ENCODE measurements at regions not wholly inside any gene's neighbourhood (a gene's known extent, or its start where the extent isn't known, plus 50 kb on each side); places are given as distances from the start of the nearest gene placed in this dataset.

DNA sequence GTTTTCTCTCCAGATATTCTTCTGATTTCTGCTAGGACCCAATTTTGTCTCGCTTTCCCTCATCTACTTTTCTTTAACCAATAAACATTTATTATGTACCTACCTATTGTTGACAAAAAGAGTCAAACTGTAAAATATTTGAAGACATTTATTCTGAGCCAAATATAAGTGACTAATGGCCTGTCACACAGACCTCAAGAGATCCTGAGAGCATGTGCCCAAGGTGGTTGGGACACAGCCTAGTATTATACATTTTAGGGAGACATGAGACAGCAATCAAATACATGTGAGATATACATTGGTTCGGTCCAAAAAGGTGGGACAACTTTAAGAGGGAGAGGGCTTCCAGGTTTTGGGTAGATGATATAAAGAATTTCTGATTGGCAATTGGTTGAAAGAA lies 191.8 kb downstream of the NXNL2 start:
- Histone ChIP-seq H3K27ac (ENCODE audit: low read length in 2 of 2) (no peak overlapping the region), H3K27me3 (replicated peaks in 1 of 4; ENCODE audit: control extremely low read depth in 1 of 4, control insufficient read depth in 3 of 4, insufficient read depth in 4 of 4, low read length in 3 of 4) (no peaks in the 10 kb centered on the region), H3K9ac (ENCODE audit: low read length) (no peak overlapping the region), H3K4me1 (ENCODE audit: control insufficient read depth in 2 of 2, insufficient read depth in 2 of 2, low read length in 2 of 2) (no peaks in the 10 kb centered on the region), H3K9me3 (ENCODE audit: control extremely low read depth in 1 of 3, control insufficient read depth in 2 of 3, insufficient read depth in 1 of 3, low read length in 2 of 3) (no peaks in the 10 kb centered on the region), H4K20me1 (ENCODE audit: control insufficient read depth, insufficient read depth, low read length, poor library complexity, severe bottlenecking) (no peaks in the 10 kb centered on the region), H3K36me3 (replicated peaks in 1 of 2; ENCODE audit: control extremely low read depth in 1 of 2, control insufficient read depth in 1 of 2, extremely low read depth in 1 of 2, insufficient read depth in 2 of 2, low read length in 1 of 2) (no peaks in the 10 kb centered on the region), H3K4me3 (ENCODE audit: control extremely low read depth in 1 of 5, extremely low read depth in 1 of 5, insufficient read depth in 1 of 5, low read depth in 2 of 5, low read length in 4 of 5) (no peak overlapping the region), H2AFZ (ENCODE audit: insufficient read depth, low read depth, low read length, poor library complexity, severe bottlenecking) (no peak overlapping the region), H3K4me2 (replicated peaks; ENCODE audit: low read depth, low read length, poor library complexity, severe bottlenecking) (no peak overlapping the region), H3K79me2 (ENCODE audit: control insufficient read depth, insufficient read depth, low read length) (no peaks in the 10 kb centered on the region)
- DNase-seq (no peak), ATAC-seq (ENCODE audit: low read depth) (no peak)
- H3K4me3 Mint-ChIP-seq: no peak overlapping the region
- peaks cover 3% of the 10 kb centered on the region for H3K27me3 Mint-ChIP-seq
- no peaks in the 10 kb centered on the region for H3K4me1 Mint-ChIP-seq
- intact Hi-C loops (cut with micrococcal nuclease): no loop called here
- 100% methylated on average over 1 of the region's 2 CpGs for WGBS (ENCODE audit: insufficient coverage)
- TF ChIP-seq, protein P1, sequence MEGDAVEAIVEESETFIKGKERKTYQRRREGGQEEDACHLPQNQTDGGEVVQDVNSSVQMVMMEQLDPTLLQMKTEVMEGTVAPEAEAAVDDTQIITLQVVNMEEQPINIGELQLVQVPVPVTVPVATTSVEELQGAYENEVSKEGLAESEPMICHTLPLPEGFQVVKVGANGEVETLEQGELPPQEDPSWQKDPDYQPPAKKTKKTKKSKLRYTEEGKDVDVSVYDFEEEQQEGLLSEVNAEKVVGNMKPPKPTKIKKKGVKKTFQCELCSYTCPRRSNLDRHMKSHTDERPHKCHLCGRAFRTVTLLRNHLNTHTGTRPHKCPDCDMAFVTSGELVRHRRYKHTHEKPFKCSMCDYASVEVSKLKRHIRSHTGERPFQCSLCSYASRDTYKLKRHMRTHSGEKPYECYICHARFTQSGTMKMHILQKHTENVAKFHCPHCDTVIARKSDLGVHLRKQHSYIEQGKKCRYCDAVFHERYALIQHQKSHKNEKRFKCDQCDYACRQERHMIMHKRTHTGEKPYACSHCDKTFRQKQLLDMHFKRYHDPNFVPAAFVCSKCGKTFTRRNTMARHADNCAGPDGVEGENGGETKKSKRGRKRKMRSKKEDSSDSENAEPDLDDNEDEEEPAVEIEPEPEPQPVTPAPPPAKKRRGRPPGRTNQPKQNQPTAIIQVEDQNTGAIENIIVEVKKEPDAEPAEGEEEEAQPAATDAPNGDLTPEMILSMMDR (IDR thresholded peaks at IDR 0.05): no peak
- TF ChIP-seq EZH2 (IDR thresholded peaks at IDR 0.05; ENCODE audit: borderline replicate concordance, insufficient read depth, low read depth, low read length, poor library complexity, severe bottlenecking): no peak
- POLR2A ChIA-PET: no interaction called here
- H3K9me3 Mint-ChIP-seq (ENCODE audit: insufficient read depth): peaks cover 5% of the 10 kb centered on the region
- CTCF ChIA-PET: no interaction called here
- no peak overlapping the region for H3K27ac Mint-ChIP-seq

DNA sequence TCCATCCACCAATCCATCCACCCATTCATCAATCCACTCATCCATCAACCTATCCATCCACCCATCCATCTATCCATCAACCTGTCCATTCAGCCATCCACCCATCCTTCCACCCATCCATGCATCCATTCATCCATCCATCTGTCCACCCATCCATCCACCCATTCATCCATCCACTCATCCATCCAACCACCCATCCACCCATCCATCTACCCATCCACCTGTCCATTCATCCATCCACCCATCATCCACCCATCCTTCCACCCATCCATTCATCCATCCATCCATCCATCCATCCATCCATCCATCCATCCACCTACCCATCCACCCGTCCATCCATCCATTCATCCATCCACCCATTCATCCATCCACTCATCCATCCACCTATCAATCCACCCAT lies 195.8 kb downstream of the NXNL2 start:
- H3K27me3 Mint-ChIP-seq: peaks cover 5% of the 10 kb centered on the region
- CTCF ChIA-PET: no interaction called here
- Histone ChIP-seq H3K4me2 (replicated peaks; ENCODE audit: low read depth, low read length, poor library complexity, severe bottlenecking) (no peak overlapping the region), H3K79me2 (ENCODE audit: control insufficient read depth, insufficient read depth, low read length) (no peaks in the 10 kb centered on the region), H3K4me1 (ENCODE audit: control insufficient read depth in 2 of 2, insufficient read depth in 2 of 2, low read length in 2 of 2) (no peaks in the 10 kb centered on the region), H3K36me3 (replicated peaks in 1 of 2; ENCODE audit: control extremely low read depth in 1 of 2, control insufficient read depth in 1 of 2, extremely low read depth in 1 of 2, insufficient read depth in 2 of 2, low read length in 1 of 2) (no peaks in the 10 kb centered on the region), H2AFZ (ENCODE audit: insufficient read depth, low read depth, low read length, poor library complexity, severe bottlenecking) (no peak overlapping the region), H3K27ac (ENCODE audit: low read length in 2 of 2) (no peak overlapping the region), H3K9me3 (ENCODE audit: control extremely low read depth in 1 of 3, control insufficient read depth in 2 of 3, insufficient read depth in 1 of 3, low read length in 2 of 3) (no peaks in the 10 kb centered on the region), H3K9ac (ENCODE audit: low read length) (no peak overlapping the region), H4K20me1 (ENCODE audit: control insufficient read depth, insufficient read depth, low read length, poor library complexity, severe bottlenecking) (no peaks in the 10 kb centered on the region), H3K4me3 (ENCODE audit: control extremely low read depth in 1 of 5, extremely low read depth in 1 of 5, insufficient read depth in 1 of 5, low read depth in 2 of 5, low read length in 4 of 5) (no peak overlapping the region), H3K27me3 (replicated peaks in 1 of 4; ENCODE audit: control extremely low read depth in 1 of 4, control insufficient read depth in 3 of 4, insufficient read depth in 4 of 4, low read length in 3 of 4) (peaks cover 0 to 5% (median 0%) of the 10 kb centered on the region in 4 experiments)
- no peak overlapping the region for H3K4me3 Mint-ChIP-seq
- no peak overlapping the region for H3K27ac Mint-ChIP-seq
- TF ChIP-seq EZH2 (IDR thresholded peaks at IDR 0.05; ENCODE audit: borderline replicate concordance, insufficient read depth, low read depth, low read length, poor library complexity, severe bottlenecking): no peak
- TF ChIP-seq, protein P1 (IDR thresholded peaks at IDR 0.05): no peak
- WGBS (ENCODE audit: insufficient coverage): no CpG with 5 or more reads among the region's 1 CpG
- DNase-seq (no peak), ATAC-seq (ENCODE audit: low read depth) (no peak)
- POLR2A ChIA-PET: no interaction called here
- H3K9me3 Mint-ChIP-seq (ENCODE audit: insufficient read depth): peaks cover 5% of the 10 kb centered on the region
- intact Hi-C loops (cut with micrococcal nuclease): no loop called here
- no peaks in the 10 kb centered on the region for H3K4me1 Mint-ChIP-seq

All from B cell (primary cell).